H1 (cell line): ENCODE measurements at regions not wholly inside any gene's neighbourhood (a gene's known extent, or its start where the extent isn't known, plus 50 kb on each side); places are given as distances from the start of the nearest gene placed in this dataset.

Source experiments
- CTCF ChIA-PET: fragments of 300-600 bp; sonication (Branson Sonifier 250); formaldehyde crosslinking; loops from one replicate; lab custom pipeline; 2021; ENCODE audit not compliant: partially characterized antibody; lab: Charles Lee
- POLR2A ChIA-PET: fragments of 300-600 bp; sonication (Branson Sonifier 250); formaldehyde crosslinking; loops from one replicate; lab custom pipeline; 2021; ENCODE audit warnings: inconsistent platforms; ENCODE audit not compliant: partially characterized antibody; lab: Charles Lee
- DNase-seq, 2 experiments: peaks; one replicate each; pipeline versions ENCODE4 v3.0.0 to v3.0.0-alpha.2; 2010 to 2022; ENCODE audit warnings: low spot score in 2 of 2, low read depth in 1 of 2, mixed read lengths in 1 of 2
- FAIRE-seq: peaks from 2 replicates; lab custom pipeline; 2011; peaks lifted over from hg19 to GRCh38; lab: Jason Lieb, UNC
- H2AFZ ChIP-seq: 2 replicates; pipeline ENCODE4 v1.8.1; 2012; ENCODE audit warnings: low read length, inconsistent platforms
- H2AK5ac ChIP-seq: 2 replicates; pipeline ENCODE4 v1.6.1; 2013; ENCODE audit warnings: low read depth, low read length
- H2BK120ac ChIP-seq: replicated peaks from 2 replicates; pipeline ENCODE3; 2013; ENCODE audit warnings: low read depth, low read length, inconsistent platforms
- H2BK12ac ChIP-seq: 2 replicates; pipeline ENCODE4 v1.6.1; 2013; ENCODE audit warnings: low read depth, low read length
- H2BK15ac ChIP-seq: 2 replicates; pipeline ENCODE4 v1.6.1; 2013; ENCODE audit warnings: low read length
- H2BK20ac ChIP-seq: 2 replicates; pipeline ENCODE4 v1.6.1; 2013; ENCODE audit warnings: low read length
- H2BK5ac ChIP-seq: 2 replicates; pipeline ENCODE4 v1.6.1; 2013; ENCODE audit warnings: low read depth, low read length
- H3K14ac ChIP-seq: 2 replicates; pipeline ENCODE4 v1.6.1; 2013; ENCODE audit warnings: inconsistent platforms; ENCODE audit not compliant: insufficient read length
- H3K18ac ChIP-seq: 2 replicates; pipeline ENCODE4 v1.6.1; 2013; ENCODE audit warnings: low read length; ENCODE audit errors: extremely low read depth
- H3K23ac ChIP-seq: 2 replicates; pipeline ENCODE4 v1.6.1; 2013; ENCODE audit warnings: inconsistent platforms; ENCODE audit not compliant: insufficient read length
- H3K23me2 ChIP-seq: 2 replicates; pipeline ENCODE4 v1.6.1; 2013; ENCODE audit warnings: low read depth, low read length
- H3K27ac ChIP-seq: 2 replicates; pipeline ENCODE4 v1.6.1; 2011; ENCODE audit warnings: low read depth, low read length, inconsistent platforms
- H3K27me3 ChIP-seq, 4 experiments: replicated peaks in 1 of 4; 1 replicate in 1 of 4; 2 replicates in 3 of 4; pipeline versions ENCODE4 v1.6.1 to v1.8.1; 2011 to 2013; ENCODE audit warnings: low read length in 3 of 4, mild to moderate bottlenecking in 3 of 4, inconsistent platforms in 2 of 4, mixed read lengths in 2 of 4, moderate library complexity in 1 of 4; ENCODE audit not compliant: control insufficient read depth in 3 of 4, insufficient read depth in 3 of 4; ENCODE audit errors: extremely low read depth in 1 of 4
- H3K36me3 ChIP-seq, 4 experiments: 2 replicates each; pipeline versions ENCODE4 v1.6.1 to v1.8.1; 2011 to 2013; ENCODE audit warnings: mild to moderate bottlenecking in 4 of 4, low read length in 3 of 4, moderate library complexity in 2 of 4, control low read depth in 1 of 4, inconsistent platforms in 1 of 4; ENCODE audit not compliant: insufficient read depth in 4 of 4, control insufficient read depth in 2 of 4
- H3K4ac ChIP-seq: replicated peaks from 2 replicates; pipeline ENCODE3; 2013; ENCODE audit warnings: low read length, low read depth, mixed read lengths, inconsistent platforms; ENCODE audit not compliant: insufficient read length
- H3K4me1 ChIP-seq, 4 experiments: replicated peaks in 1 of 4; 1 replicate in 1 of 4; 2 replicates in 3 of 4; pipeline versions ENCODE4 v1.6.1 to v1.8.1; 2011 to 2013; ENCODE audit warnings: low read length in 3 of 4, inconsistent platforms in 2 of 4, mixed read lengths in 1 of 4; ENCODE audit not compliant: insufficient read depth in 4 of 4, control insufficient read depth in 3 of 4
- H3K4me2 ChIP-seq, 2 experiments: 2 replicates each; pipeline versions ENCODE4 v1.6.1 to v1.8.1; 2011 to 2013; ENCODE audit warnings: low read depth in 2 of 2, low read length in 2 of 2, control low read depth in 1 of 2, inconsistent platforms in 1 of 2, mild to moderate bottlenecking in 1 of 2; ENCODE audit not compliant: insufficient read depth in 1 of 2
- H3K4me3 ChIP-seq, 4 experiments: fragments of 200-600, 300-600 bp in 1 of 4; sonication (generic), shearing (Covaris generic), sonication (Bioruptor Twin) in 1 of 4; 2 replicates each; pipeline versions ENCODE4 v1.5.1 to v1.8.1; 2011 to 2016; ENCODE audit warnings: low read length in 4 of 4, low read depth in 3 of 4, control low read depth in 2 of 4, inconsistent platforms in 2 of 4, mild to moderate bottlenecking in 2 of 4, mixed read lengths in 1 of 4, moderate library complexity in 1 of 4; ENCODE audit not compliant: insufficient read depth in 2 of 4; ENCODE audit errors: extremely low read depth in 1 of 4
- H3K56ac ChIP-seq: replicated peaks from 2 replicates; pipeline ENCODE3; 2013; ENCODE audit warnings: low read depth, mild to moderate bottlenecking, mixed read lengths, low read length, inconsistent platforms; ENCODE audit not compliant: insufficient read length
- H3K79me1 ChIP-seq: 2 replicates; pipeline ENCODE4 v1.6.1; 2013; ENCODE audit warnings: low read depth, low read length, control low read depth
- H3K79me2 ChIP-seq, 2 experiments: 2 replicates each; pipeline versions ENCODE4 v1.6.1 to v1.8.1; 2012 to 2013; ENCODE audit warnings: low read length in 2 of 2, mild to moderate bottlenecking in 2 of 2, inconsistent platforms in 1 of 2; ENCODE audit not compliant: insufficient read depth in 2 of 2, control insufficient read depth in 1 of 2
- H3K9ac ChIP-seq, 4 experiments: replicated peaks in 1 of 4; 1 replicate in 1 of 4; 2 replicates in 3 of 4; pipeline versions ENCODE4 v1.6.1 to v1.8.1; 2011 to 2013; ENCODE audit warnings: low read depth in 3 of 4, low read length in 3 of 4, control low read depth in 2 of 4, mild to moderate bottlenecking in 2 of 4, moderate library complexity in 2 of 4, inconsistent platforms in 1 of 4; ENCODE audit errors: extremely low read depth in 1 of 4
- H3K9me3 ChIP-seq, 2 experiments: 2 replicates each; pipeline versions ENCODE4 v1.6.1 to v1.8.1; 2012 to 2013; ENCODE audit warnings: mild to moderate bottlenecking in 2 of 2, moderate library complexity in 2 of 2, control low read depth in 1 of 2, inconsistent platforms in 1 of 2, low read depth in 1 of 2, low read length in 1 of 2, mixed read lengths in 1 of 2; ENCODE audit not compliant: insufficient read depth in 2 of 2
- H4K20me1 ChIP-seq, 2 experiments: replicated peaks in 1 of 2; 2 replicates each; pipeline versions ENCODE3 to v1.8.1; 2011 to 2013; ENCODE audit warnings: inconsistent platforms in 2 of 2, low read length in 2 of 2, mild to moderate bottlenecking in 1 of 2; ENCODE audit not compliant: insufficient read depth in 2 of 2, control insufficient read depth in 1 of 2
- H4K5ac ChIP-seq: 2 replicates; pipeline ENCODE4 v1.6.1; 2013; ENCODE audit warnings: low read length, low read depth, mixed read lengths, inconsistent platforms; ENCODE audit not compliant: insufficient read length
- H4K8ac ChIP-seq: 2 replicates; pipeline ENCODE4 v1.8.0; 2013; ENCODE audit warnings: mild to moderate bottlenecking, moderate library complexity, low read length, inconsistent platforms; ENCODE audit not compliant: insufficient read depth; ENCODE audit errors: extremely low read depth
- H4K91ac ChIP-seq: replicated peaks from 2 replicates; pipeline ENCODE3; 2013; ENCODE audit warnings: low read length, mixed read lengths, inconsistent platforms; ENCODE audit not compliant: insufficient read length
- CBX5 ChIP-seq: fragments of 300-800, 300-1000 bp; sonication (generic); IDR thresholded peaks from 2 replicates; pipeline ENCODE4 v1.7.1; 2016; ENCODE audit warnings: antibody characterized with exemption, low read length, low read depth
- WGBS, 2 experiments: shearing (Covaris generic) in 1 of 2; methylation state at CpG; one replicate each; pipeline versions ENCODE4 v1.1.6 to v1.1.7; 2013 to 2015; ENCODE audit warnings: low lambda C conversion rate in 2 of 2, mixed read lengths in 2 of 2, inconsistent platforms in 1 of 2, low coverage in 1 of 2, missing lambda C conversion rate in 1 of 2; ENCODE audit not compliant: insufficient replicate concordance in 2 of 2, insufficient coverage in 1 of 2, insufficient read length in 1 of 2; ENCODE audit errors: extremely low coverage in 1 of 2, missing lambda C conversion rate in 1 of 2; 5-methylcytosine and 5-hydroxymethylcytosine counted together
- TF ChIP-seq, protein P1 (sequence below): IDR thresholded peaks from 2 replicates; pipeline ENCODE4 v1.6.1; 2011; ENCODE audit warnings: low read length, improper control_type of control experiment

DNA sequence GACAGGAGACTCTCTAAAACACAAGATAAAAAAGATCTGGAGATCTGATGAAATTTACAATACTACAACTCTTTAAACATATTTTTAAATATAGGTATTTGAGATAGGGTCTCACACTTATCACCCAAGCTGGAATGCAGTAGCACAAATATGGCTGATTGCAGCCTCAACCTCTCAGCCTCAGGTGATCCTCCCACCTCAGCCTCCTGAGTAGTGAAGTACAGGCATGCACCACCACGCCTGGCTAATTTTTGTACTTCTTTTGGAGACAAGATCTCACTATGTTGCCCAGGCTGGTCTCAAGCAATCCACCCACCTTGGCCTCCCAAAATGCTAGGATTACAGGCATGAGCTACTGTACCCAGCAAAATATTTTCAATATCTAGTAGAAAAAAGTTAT is 170.0 kb upstream of the NR5A2 start:
- CTCF ChIA-PET = no interaction called here
- no peak for FAIRE-seq
- TF ChIP-seq, protein P1, sequence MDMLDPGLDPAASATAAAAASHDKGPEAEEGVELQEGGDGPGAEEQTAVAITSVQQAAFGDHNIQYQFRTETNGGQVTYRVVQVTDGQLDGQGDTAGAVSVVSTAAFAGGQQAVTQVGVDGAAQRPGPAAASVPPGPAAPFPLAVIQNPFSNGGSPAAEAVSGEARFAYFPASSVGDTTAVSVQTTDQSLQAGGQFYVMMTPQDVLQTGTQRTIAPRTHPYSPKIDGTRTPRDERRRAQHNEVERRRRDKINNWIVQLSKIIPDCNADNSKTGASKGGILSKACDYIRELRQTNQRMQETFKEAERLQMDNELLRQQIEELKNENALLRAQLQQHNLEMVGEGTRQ = no peak
- no peak for TF ChIP-seq CBX5

More for the DNA sequence above, 170.0 kb upstream of the NR5A2 start:
- Histone ChIP-seq H4K8ac (no peak overlapping the region), H2BK15ac (no peak overlapping the region), H3K9ac (no peak overlapping the region), H3K36me3 (no peaks in the 10 kb centered on the region; a peak in 1 of 8 replicates), H3K4ac (no peak overlapping the region), H4K5ac (no peak overlapping the region), H4K20me1 (no peaks in the 10 kb centered on the region), H4K91ac (no peak overlapping the region), H3K18ac (no peak overlapping the region), H3K9me3 (no peaks in the 10 kb centered on the region), H3K27me3 (no peaks in the 10 kb centered on the region), H3K27ac (no peak overlapping the region), H3K14ac (no peak overlapping the region), H3K4me2 (no peak overlapping the region), H3K4me3 (no peak overlapping the region), H2BK20ac (no peak overlapping the region), H3K56ac (no peak overlapping the region), H2AFZ (no peak overlapping the region), H2AK5ac (no peak overlapping the region), H2BK120ac (no peak overlapping the region), H3K79me1 (no peaks in the 10 kb centered on the region), H3K4me1 (peaks cover 0 to 4% (median 1%) of the 10 kb centered on the region in 4 experiments; a peak in 1 of 7 replicates), H3K79me2 (no peaks in the 10 kb centered on the region), H2BK12ac (no peak overlapping the region), H3K23me2 (no peaks in the 10 kb centered on the region), H3K23ac (no peak overlapping the region), H2BK5ac (no peak overlapping the region)
- 87% methylated on average over 1 of the region's 1 CpG; no CpG with 5 or more reads in 1 of the 2 experiments for WGBS, 2 experiments
- POLR2A ChIA-PET = no interaction called here
- no peak for DNase-seq
